Transverse colon (tissue), 4 donors: ENCODE measurements at regions not wholly inside any gene's neighbourhood (a gene's known extent, or its start where the extent isn't known, plus 50 kb on each side); places are given as distances from the start of the nearest gene placed in this dataset.

ENCODE experiments used
- DNase-seq: peaks from one replicate; pipeline ENCODE4 v3.0.0-alpha.2; 2019
- H3K27ac ChIP-seq, 4 donors: fragments of 200-600 bp; sonication (generic); 2 replicates each; pipeline ENCODE4 v1.5.1; 2016 to 2018; ENCODE audit warnings: inconsistent platforms in 4 of 4
- H3K27me3 ChIP-seq: fragments of 200-600 bp; sonication (generic); 2 replicates; pipeline ENCODE4 v1.5.1; 2017; ENCODE audit warnings: inconsistent platforms
- H3K36me3 ChIP-seq, 4 donors: fragments of 200-600 bp; sonication (generic); 2 replicates each; pipeline ENCODE4 v1.5.1; 2017 to 2019; ENCODE audit warnings: inconsistent platforms in 4 of 4
- H3K4me1 ChIP-seq, 4 donors: fragments of 200-600 bp; sonication (generic); 2 replicates each; pipeline ENCODE4 v1.5.1; 2017 to 2020; ENCODE audit warnings: inconsistent platforms in 4 of 4
- H3K4me3 ChIP-seq, 4 donors: fragments of 200-600 bp; sonication (generic); 1 replicate in 1 of 4; 2 replicates in 3 of 4; pipeline versions ENCODE4 v1.5.1 to v1.6.1; 2017 to 2019; ENCODE audit warnings: inconsistent platforms in 4 of 4
- H3K9me3 ChIP-seq, 2 donors: fragments of 200-600 bp; sonication (generic); 2 replicates each; pipeline ENCODE4 v1.5.1; 2017 to 2019; ENCODE audit warnings: inconsistent platforms in 2 of 2
- CTCF ChIP-seq, 5 experiments: fragments of 200-600 bp in 3 of 5; fragments of 450-650 bp in 2 of 5; sonication (generic) in 3 of 5; IDR thresholded peaks; 1 replicate in 2 of 5; 2 replicates in 3 of 5; pipeline ENCODE4 v1.5.1; 2016 to 2017; ENCODE audit warnings: antibody characterized with exemption in 5 of 5, inconsistent platforms in 3 of 5, mild to moderate bottlenecking in 2 of 5, moderate library complexity in 1 of 5
- EP300 ChIP-seq: sonication (generic); formaldehyde crosslinking; IDR thresholded peaks from one replicate; pipeline ENCODE4 v1.6.1; 2017; ENCODE audit warnings: antibody characterized with exemption, low read depth
- POLR2A ChIP-seq: fragments of 450-650 bp; IDR thresholded peaks from one replicate; pipeline ENCODE4 v1.6.1; 2016; ENCODE audit warnings: antibody characterized with exemption, mild to moderate bottlenecking, moderate library complexity
- POLR2AphosphoS5 ChIP-seq, 3 donors: sonication (generic); formaldehyde crosslinking; IDR thresholded peaks; one replicate each; pipeline ENCODE4 v1.6.1; 2016; ENCODE audit warnings: antibody characterized with exemption in 3 of 3
- WGBS, 2 donors: methylation state at CpG; one replicate each; pipeline ENCODE4 v1.1.5; 2018; ENCODE audit warnings: low coverage in 1 of 2; 5-methylcytosine and 5-hydroxymethylcytosine counted together
- in situ Hi-C, 4 donors: fragments of 200-750 bp; cut with MboI; loops; one replicate each; pipeline versions ENCODE4 v1.15.0 to v1.15.1; 2017; ENCODE audit warnings: low sequenced_read_pairs in 3 of 4, low pct_ligation_motif_present in 1 of 4, low pct_unique_long_range_greater_than_20kb in 1 of 4
- intact Hi-C: fragments of 100-400 bp; cut with DNase I; formaldehyde crosslinking; loops from one replicate; pipeline ENCODE4 v1.15.1; 2023; ENCODE audit warnings: low total_unique reads

- in situ Hi-C loops, result no loop called here
- TF ChIP-seq POLR2AphosphoS5 (IDR thresholded peaks at IDR 0.05), result no peak
- no peak for TF ChIP-seq POLR2A
- TF ChIP-seq EP300, result no peak
- no peak for TF ChIP-seq CTCF (IDR thresholded peaks at IDR 0.05)
- peaks cover 0 to 7% (median 0%) of the 10 kb centered on the region in 4 donors for H3K4me1 ChIP-seq
- no peaks in the 10 kb centered on the region for H3K9me3 ChIP-seq
- no peaks in the 10 kb centered on the region for H3K36me3 ChIP-seq
- intact Hi-C loops, result no loop called here
- no peak overlapping the region for H3K4me3 ChIP-seq
- H3K27ac ChIP-seq, result no peak overlapping the region
- DNase-seq, result no peak
- no peaks in the 10 kb centered on the region for H3K27me3 ChIP-seq
Measured at GRCh38 chr4:102416765-102417164, 71.5 kb upstream of the SLC39A8 start.

- WGBS, 2 donors, result 43 to 75% methylated on average over 1 of the region's 1 CpG
- Histone ChIP-seq H3K27ac (no peak overlapping the region), H3K4me1 (peaks cover 0 to 7% (median 0%) of the 10 kb centered on the region in 4 donors), H3K4me3 (no peak overlapping the region), H3K36me3 (no peaks in the 10 kb centered on the region), H3K9me3 (no peaks in the 10 kb centered on the region), H3K27me3 (no peaks in the 10 kb centered on the region)
- no peak for DNase-seq
- TF ChIP-seq EP300, result no peak
- TF ChIP-seq POLR2AphosphoS5 (IDR thresholded peaks at IDR 0.05), result no peak
- no peak for TF ChIP-seq CTCF (IDR thresholded peaks at IDR 0.05)
- TF ChIP-seq POLR2A, result no peak
- in situ Hi-C loops (no loop called here), intact Hi-C loops (no loop called here)
Measured at GRCh38 chr4:102420563-102421398, 75.5 kb upstream of the SLC39A8 start.

GRCh38 chr4:102422843-102423242 is 77.6 kb upstream of the SLC39A8 start:
- in situ Hi-C loops (no loop called here), intact Hi-C loops (no loop called here)
- no peak overlapping the region for H3K4me3 ChIP-seq
- no peaks in the 10 kb centered on the region for H3K36me3 ChIP-seq
- no peaks in the 10 kb centered on the region for H3K27me3 ChIP-seq
- DNase-seq, result no peak
- H3K27ac ChIP-seq, result no peak overlapping the region
- WGBS, 2 donors, result 85 to 91% methylated on average over 2 of the region's 2 CpGs
- TF ChIP-seq CTCF (IDR thresholded peaks at IDR 0.05) (no peak), EP300 (no peak), POLR2A (no peak), POLR2AphosphoS5 (IDR thresholded peaks at IDR 0.05) (no peak)
- no peaks in the 10 kb centered on the region for H3K4me1 ChIP-seq
- no peaks in the 10 kb centered on the region for H3K9me3 ChIP-seq

- no peak for DNase-seq
- H3K36me3 ChIP-seq, result no peaks in the 10 kb centered on the region
- no peak overlapping the region for H3K27ac ChIP-seq
- intact Hi-C loops (no loop called here), in situ Hi-C loops (no loop called here)
- H3K4me3 ChIP-seq, result no peak overlapping the region
- no peaks in the 10 kb centered on the region for H3K27me3 ChIP-seq
- H3K4me1 ChIP-seq, result no peaks in the 10 kb centered on the region
- H3K9me3 ChIP-seq, result no peaks in the 10 kb centered on the region
- TF ChIP-seq POLR2A (no peak), CTCF (IDR thresholded peaks at IDR 0.05) (no peak), POLR2AphosphoS5 (IDR thresholded peaks at IDR 0.05) (no peak), EP300 (no peak)
Measured at GRCh38 chr4:102423375-102423774, 77.8 kb upstream of the NFKB1 start.
